Body of pancreas (tissue), 4 donors: ENCODE measurements at regions not wholly inside any gene's neighbourhood (a gene's known extent, or its start where the extent isn't known, plus 50 kb on each side); places are given as distances from the start of the nearest gene placed in this dataset.

ENCODE experiments used
- ATAC-seq: fragments of 150-250 bp; one replicate; pipeline ENCODE4 v1.9.1; 2016
- DNase-seq, 4 donors: peaks; one replicate each; pipeline ENCODE4 v3.0.0-alpha.2; 2019
- H3K27ac ChIP-seq, 4 donors: fragments of 200-600 bp; sonication (generic); 1 replicate in 3 of 4; 2 replicates in 1 of 4; pipeline versions ENCODE4 v1.5.1 to v1.6.1; 2016 to 2019; ENCODE audit warnings: mild to moderate bottlenecking in 1 of 4, mixed read lengths in 1 of 4, moderate library complexity in 1 of 4
- H3K27me3 ChIP-seq, 2 donors: fragments of 200-600 bp; sonication (generic); one replicate each; pipeline ENCODE4 v1.6.0; 2016; ENCODE audit warnings: mild to moderate bottlenecking in 1 of 2
- H3K36me3 ChIP-seq, 2 donors: fragments of 200-600 bp; sonication (generic); replicated peaks in 1 of 2; 2 replicates each; pipeline ENCODE4 v1.5.1; 2016; ENCODE audit warnings: low read depth in 2 of 2; ENCODE audit not compliant: insufficient read depth in 1 of 2
- H3K4me1 ChIP-seq: fragments of 200-600 bp; sonication (generic); one replicate; pipeline ENCODE4 v1.6.0; 2016
- H3K4me3 ChIP-seq, 2 donors: fragments of 200-600 bp; sonication (generic); 1 replicate in 1 of 2; 2 replicates in 1 of 2; pipeline ENCODE4 v1.5.1; 2016 to 2019
- H3K9me3 ChIP-seq, 3 donors: fragments of 200-600 bp; sonication (generic); 1 replicate in 2 of 3; 2 replicates in 1 of 3; pipeline ENCODE4 v1.5.1; 2016
- POLR2A ChIP-seq, 3 donors: fragments of 450-650 bp; IDR thresholded peaks; one replicate each; pipeline ENCODE4 v1.6.1; 2016; ENCODE audit warnings: antibody characterized with exemption in 3 of 3, mild to moderate bottlenecking in 2 of 3
- whole genome bisulfite sequencing, 2 donors: methylation state at CpG; one replicate each; pipeline ENCODE4 v1.1.5; 2017; 5-methylcytosine and 5-hydroxymethylcytosine counted together
- intact Hi-C: fragments of 100-400 bp; cut with DNase I; formaldehyde crosslinking; loops from one replicate; pipeline ENCODE4 v1.15.1; 2023
- TF ChIP-seq, protein P1 (sequence below), 7 experiments: fragments of 450-650 bp in 4 of 7; fragments of 200-600 bp in 3 of 7; sonication (generic) in 3 of 7; IDR thresholded peaks; one replicate each; pipeline ENCODE4 v1.5.1; 2016 to 2019; ENCODE audit warnings: antibody characterized with exemption in 7 of 7

DNA sequence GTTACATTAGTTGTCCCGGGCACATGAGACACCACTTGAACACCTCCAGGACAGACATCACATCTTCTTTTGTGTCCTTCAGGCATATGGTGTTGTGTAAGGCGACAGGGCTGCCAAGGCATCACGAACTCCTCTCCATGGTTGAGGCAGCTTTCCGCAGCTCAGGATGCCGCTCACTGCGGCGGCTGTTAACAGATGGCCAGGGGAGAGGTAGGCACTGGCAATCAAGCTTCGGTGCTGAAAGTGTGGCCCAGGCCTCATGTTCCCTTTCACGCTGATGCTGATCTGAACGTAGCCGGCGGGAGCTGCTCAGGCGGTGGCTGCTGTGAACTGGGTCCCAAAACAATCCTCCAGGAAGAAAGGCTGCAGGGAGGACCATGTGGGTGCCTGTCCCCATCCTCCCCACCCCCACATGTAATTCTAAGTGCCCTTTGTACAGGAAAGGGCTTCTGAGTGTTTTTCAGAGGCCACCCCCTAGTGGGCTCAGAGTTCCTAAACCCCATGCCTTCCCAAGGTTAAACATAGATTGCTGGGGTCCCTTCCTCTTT is 287.1 kb upstream of the AJAP1 start:
- H3K4me3 ChIP-seq = no peak overlapping the region
- DNase-seq = no peak
- ATAC-seq = no peak
- WGBS, 2 donors = 59 to 78% methylated on average over 6 to 13 of the region's 13 CpGs
- TF ChIP-seq, protein P1, sequence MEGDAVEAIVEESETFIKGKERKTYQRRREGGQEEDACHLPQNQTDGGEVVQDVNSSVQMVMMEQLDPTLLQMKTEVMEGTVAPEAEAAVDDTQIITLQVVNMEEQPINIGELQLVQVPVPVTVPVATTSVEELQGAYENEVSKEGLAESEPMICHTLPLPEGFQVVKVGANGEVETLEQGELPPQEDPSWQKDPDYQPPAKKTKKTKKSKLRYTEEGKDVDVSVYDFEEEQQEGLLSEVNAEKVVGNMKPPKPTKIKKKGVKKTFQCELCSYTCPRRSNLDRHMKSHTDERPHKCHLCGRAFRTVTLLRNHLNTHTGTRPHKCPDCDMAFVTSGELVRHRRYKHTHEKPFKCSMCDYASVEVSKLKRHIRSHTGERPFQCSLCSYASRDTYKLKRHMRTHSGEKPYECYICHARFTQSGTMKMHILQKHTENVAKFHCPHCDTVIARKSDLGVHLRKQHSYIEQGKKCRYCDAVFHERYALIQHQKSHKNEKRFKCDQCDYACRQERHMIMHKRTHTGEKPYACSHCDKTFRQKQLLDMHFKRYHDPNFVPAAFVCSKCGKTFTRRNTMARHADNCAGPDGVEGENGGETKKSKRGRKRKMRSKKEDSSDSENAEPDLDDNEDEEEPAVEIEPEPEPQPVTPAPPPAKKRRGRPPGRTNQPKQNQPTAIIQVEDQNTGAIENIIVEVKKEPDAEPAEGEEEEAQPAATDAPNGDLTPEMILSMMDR (IDR thresholded peaks at IDR 0.05) = no peak
- no peak for TF ChIP-seq POLR2A (IDR thresholded peaks at IDR 0.05)
- no peaks in the 10 kb centered on the region for H3K36me3 ChIP-seq
- H3K4me1 ChIP-seq = no peaks in the 10 kb centered on the region
- no peaks in the 10 kb centered on the region for H3K27me3 ChIP-seq
- H3K27ac ChIP-seq = no peak overlapping the region
- intact Hi-C loops = no loop called here
- H3K9me3 ChIP-seq = no peaks in the 10 kb centered on the region

DNA sequence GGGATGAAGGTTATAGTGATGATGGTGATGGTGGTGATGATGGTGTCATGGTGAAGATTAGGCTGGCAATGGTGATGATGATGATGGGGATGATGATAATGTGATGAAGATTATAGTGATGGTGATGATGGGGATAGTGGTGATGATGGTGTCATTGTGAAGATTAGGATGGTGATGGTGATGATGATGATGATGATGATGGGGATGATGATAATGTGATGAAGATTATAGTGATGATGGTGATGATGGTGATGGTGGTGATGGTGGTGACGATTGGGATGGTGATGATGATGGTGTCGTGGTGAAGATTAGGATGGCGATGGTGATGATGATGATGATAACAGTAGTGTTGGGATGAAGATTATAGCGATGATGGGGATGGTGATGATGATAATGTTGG is 285.1 kb upstream of the AJAP1 start:
- Histone ChIP-seq H3K9me3 (no peaks in the 10 kb centered on the region), H3K27ac (no peak overlapping the region), H3K27me3 (no peaks in the 10 kb centered on the region), H3K4me1 (no peaks in the 10 kb centered on the region), H3K4me3 (no peak overlapping the region), H3K36me3 (no peaks in the 10 kb centered on the region)
- TF ChIP-seq, protein P1 (IDR thresholded peaks at IDR 0.05) = no peak
- TF ChIP-seq POLR2A (IDR thresholded peaks at IDR 0.05) = no peak
- WGBS, 2 donors = 75 to 80% methylated on average over 4 of the region's 4 CpGs
- no peak for DNase-seq
- ATAC-seq = no peak
- intact Hi-C loops = no loop called here

DNA sequence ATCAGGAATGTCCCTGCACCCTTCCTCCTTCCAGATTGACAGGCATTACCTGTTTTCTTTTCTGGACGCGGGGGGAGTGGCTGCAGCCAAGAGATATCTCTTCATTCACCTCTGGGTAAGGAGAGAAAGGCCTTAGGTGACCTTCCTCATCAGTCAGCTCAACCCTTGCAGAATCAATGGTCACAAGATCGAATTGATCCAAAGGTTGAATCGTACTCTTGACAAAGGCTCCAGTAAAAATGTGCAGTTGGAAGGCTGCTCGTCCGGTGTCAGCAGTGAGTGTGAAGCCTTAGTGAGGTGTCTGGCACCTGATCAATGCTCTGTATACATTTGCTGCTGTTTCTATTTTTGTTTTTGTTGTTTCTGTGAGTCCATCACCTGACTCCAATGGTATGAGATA is 282.6 kb upstream of the AJAP1 start:
- H3K9me3 ChIP-seq = no peaks in the 10 kb centered on the region
- no peaks in the 10 kb centered on the region for H3K4me1 ChIP-seq
- 64 to 66% methylated on average over 6 of the region's 6 CpGs for WGBS, 2 donors

DNA sequence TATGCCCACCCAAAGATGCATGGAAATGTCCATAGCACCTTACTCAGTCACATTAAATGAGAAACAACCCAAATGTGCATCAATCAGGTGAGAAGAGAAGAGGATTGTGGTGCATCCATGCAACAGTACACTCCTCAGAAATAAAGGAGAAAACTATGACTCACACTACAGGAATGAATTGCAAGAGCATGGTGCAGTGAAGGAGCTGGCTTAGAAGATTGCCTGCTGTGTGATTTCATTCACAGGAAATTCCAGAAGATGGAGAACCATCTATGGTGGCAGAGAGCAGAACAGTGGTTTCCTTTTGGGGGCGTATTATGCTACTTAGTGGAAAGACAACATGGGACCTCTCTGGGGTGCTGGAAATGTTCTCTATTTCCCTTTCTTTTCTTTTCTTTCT is 278.6 kb upstream of the AJAP1 start:
- intact Hi-C loops = no loop called here
- 57 to 65% methylated on average over 1 of the region's 1 CpG for WGBS, 2 donors
- TF ChIP-seq, protein P1 (IDR thresholded peaks at IDR 0.05) = no peak
- no peak for TF ChIP-seq POLR2A (IDR thresholded peaks at IDR 0.05)

More for the DNA sequence above, 282.6 kb upstream of the AJAP1 start:
- no peak for DNase-seq
- intact Hi-C loops = no loop called here
- no peak overlapping the region for H3K4me3 ChIP-seq
- H3K36me3 ChIP-seq = no peaks in the 10 kb centered on the region
- no peak overlapping the region for H3K27ac ChIP-seq
- no peak for ATAC-seq
- TF ChIP-seq, protein P1 (IDR thresholded peaks at IDR 0.05) = no peak
- TF ChIP-seq POLR2A (IDR thresholded peaks at IDR 0.05) = no peak
- H3K27me3 ChIP-seq = no peaks in the 10 kb centered on the region

DNA sequence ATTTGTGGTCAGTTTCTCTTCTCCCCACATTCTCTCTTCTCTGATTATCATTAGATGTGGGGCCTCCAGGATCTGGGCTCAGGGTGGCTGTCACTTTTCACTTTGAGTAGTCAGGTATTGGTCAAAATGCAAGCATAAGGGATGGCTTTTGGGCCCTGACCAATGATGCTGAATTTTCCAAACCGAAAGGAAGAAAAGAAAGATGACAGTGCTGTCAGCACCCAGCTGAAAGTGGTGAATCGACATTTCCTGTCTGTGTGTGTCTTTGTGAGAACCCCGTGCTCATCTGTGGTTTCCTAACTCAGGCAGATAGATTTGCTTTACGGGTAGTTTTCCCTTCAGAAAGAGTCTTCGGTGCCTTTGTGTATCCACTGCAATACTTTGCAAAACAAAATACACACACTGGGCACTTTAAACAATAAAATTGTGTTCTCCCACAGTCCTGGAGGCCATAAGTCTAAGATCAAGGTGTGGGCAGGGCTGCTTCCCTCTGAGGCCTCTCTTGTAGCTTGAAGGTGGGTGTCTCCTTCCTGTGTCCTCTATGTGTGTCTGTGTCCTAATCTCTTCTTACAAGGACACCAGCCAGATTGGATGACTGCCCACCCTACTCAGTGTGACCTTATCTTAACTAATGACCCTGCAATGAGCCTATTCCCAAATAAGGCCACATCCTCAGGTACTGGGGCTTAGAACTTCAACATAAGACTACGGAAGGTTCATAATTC is 274.8 kb upstream of the AJAP1 start:
- Histone ChIP-seq H3K36me3 (no peaks in the 10 kb centered on the region), H3K4me3 (no peak overlapping the region), H3K27ac (no peak overlapping the region), H3K9me3 (peaks cover 0 to 19% (median 0%) of the 10 kb centered on the region in 3 donors), H3K27me3 (peaks cover 0 to 4% of the 10 kb centered on the region in 2 donors), H3K4me1 (no peaks in the 10 kb centered on the region)
- intact Hi-C loops = no loop called here
- DNase-seq = no peak
- 72 to 85% methylated on average over 6 of the region's 6 CpGs for WGBS, 2 donors
- no peak for TF ChIP-seq POLR2A (IDR thresholded peaks at IDR 0.05)
- TF ChIP-seq, protein P1 (IDR thresholded peaks at IDR 0.05) = no peak
- ATAC-seq = no peak

More for the DNA sequence above, 278.6 kb upstream of the AJAP1 start:
- H3K27ac ChIP-seq = no peak overlapping the region
- no peak for DNase-seq
- H3K36me3 ChIP-seq = no peaks in the 10 kb centered on the region
- no peak overlapping the region for H3K4me3 ChIP-seq
- no peaks in the 10 kb centered on the region for H3K4me1 ChIP-seq
- H3K9me3 ChIP-seq = no peaks in the 10 kb centered on the region
- peaks cover 0 to 4% of the 10 kb centered on the region in 2 donors for H3K27me3 ChIP-seq
- ATAC-seq = no peak
